Progenitor cell of endocrine pancreas (in vitro differentiated cells): ENCODE measurements at regions not wholly inside any gene's neighbourhood (a gene's known extent, or its start where the extent isn't known, plus 50 kb on each side); places are given as distances from the start of the nearest gene placed in this dataset.

Experiments
- DNase-seq: peaks from one replicate; pipeline ENCODE4 v3.0.0; 2021; ENCODE audit warnings: low spot score; ENCODE audit not compliant: unreplicated experiment
- H3K27ac Mint-ChIP-seq: 2 replicates; pipeline ENCODE4 v1.8.0; 2021; ENCODE audit warnings: mild to moderate bottlenecking, moderate library complexity, mixed read lengths
- H3K27me3 Mint-ChIP-seq: 2 replicates; pipeline ENCODE4 v1.8.0; 2021; ENCODE audit warnings: mixed read lengths
- H3K36me3 Mint-ChIP-seq: 2 replicates; pipeline ENCODE4 v1.8.0; 2022; ENCODE audit warnings: mixed read lengths; ENCODE audit not compliant: insufficient read depth
- H3K4me1 Mint-ChIP-seq: 2 replicates; pipeline ENCODE4 v1.8.0; 2021; ENCODE audit warnings: low read depth, mixed read lengths
- H3K4me3 Mint-ChIP-seq: 2 replicates; pipeline ENCODE4 v1.8.0; 2021; ENCODE audit warnings: low read depth, mild to moderate bottlenecking, moderate library complexity, mixed read lengths
- H3K9me3 Mint-ChIP-seq: 2 replicates; pipeline ENCODE4 v1.8.0; 2021; ENCODE audit warnings: low read depth, mixed read lengths
- TF ChIP-seq, protein P1 (sequence below): fragments of 200-600 bp; sonication (generic); IDR thresholded peaks from one replicate; pipeline ENCODE4 v1.5.0; 2021; ENCODE audit warnings: antibody characterized with exemption, mild to moderate bottlenecking; ENCODE audit not compliant: unreplicated experiment

DNA sequence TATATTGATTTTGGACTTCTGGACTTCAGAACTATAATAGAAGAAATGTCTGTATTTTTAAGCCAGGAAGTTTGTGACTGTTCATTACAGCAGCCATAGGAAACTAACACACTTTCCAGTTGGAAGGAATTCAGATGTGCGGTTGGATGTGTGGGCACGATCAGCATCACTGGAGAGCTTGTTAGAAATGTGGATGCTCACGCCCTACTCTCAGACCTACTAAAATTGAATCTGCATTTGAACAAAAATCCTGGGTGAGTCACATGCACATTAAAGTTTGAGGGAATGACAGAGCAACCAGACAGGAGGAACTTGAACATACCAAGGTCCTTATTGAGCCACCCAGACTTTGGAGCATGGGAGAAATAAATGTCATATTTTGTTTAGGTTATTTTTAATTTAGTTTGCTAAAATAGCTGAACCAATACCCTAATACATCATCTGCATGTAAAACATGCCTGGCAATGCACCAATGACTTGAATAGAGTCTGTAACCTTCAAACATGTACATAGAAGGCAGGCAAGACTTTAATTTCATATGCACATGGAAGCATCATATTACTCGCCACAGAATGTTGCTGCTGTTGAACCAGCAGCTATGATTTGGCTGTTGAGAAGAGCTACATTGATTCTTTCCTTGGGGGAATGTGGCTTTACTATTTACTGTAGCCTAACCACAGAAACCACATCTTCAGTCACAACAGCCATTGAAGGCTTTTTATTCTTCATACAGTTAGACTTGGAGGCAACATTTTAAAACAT is 346.2 kb downstream of the BARHL2 start:
- Mint-ChIP-seq H3K9me3 (peaks cover 4% of the 10 kb centered on the region), H3K27me3 (no peaks in the 10 kb centered on the region), H3K36me3 (no peaks in the 10 kb centered on the region), H3K4me3 (no peak overlapping the region), H3K4me1 (no peaks in the 10 kb centered on the region), H3K27ac (no peak overlapping the region)
- TF ChIP-seq, protein P1, sequence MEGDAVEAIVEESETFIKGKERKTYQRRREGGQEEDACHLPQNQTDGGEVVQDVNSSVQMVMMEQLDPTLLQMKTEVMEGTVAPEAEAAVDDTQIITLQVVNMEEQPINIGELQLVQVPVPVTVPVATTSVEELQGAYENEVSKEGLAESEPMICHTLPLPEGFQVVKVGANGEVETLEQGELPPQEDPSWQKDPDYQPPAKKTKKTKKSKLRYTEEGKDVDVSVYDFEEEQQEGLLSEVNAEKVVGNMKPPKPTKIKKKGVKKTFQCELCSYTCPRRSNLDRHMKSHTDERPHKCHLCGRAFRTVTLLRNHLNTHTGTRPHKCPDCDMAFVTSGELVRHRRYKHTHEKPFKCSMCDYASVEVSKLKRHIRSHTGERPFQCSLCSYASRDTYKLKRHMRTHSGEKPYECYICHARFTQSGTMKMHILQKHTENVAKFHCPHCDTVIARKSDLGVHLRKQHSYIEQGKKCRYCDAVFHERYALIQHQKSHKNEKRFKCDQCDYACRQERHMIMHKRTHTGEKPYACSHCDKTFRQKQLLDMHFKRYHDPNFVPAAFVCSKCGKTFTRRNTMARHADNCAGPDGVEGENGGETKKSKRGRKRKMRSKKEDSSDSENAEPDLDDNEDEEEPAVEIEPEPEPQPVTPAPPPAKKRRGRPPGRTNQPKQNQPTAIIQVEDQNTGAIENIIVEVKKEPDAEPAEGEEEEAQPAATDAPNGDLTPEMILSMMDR, result no peak
- no peak for DNase-seq

DNA sequence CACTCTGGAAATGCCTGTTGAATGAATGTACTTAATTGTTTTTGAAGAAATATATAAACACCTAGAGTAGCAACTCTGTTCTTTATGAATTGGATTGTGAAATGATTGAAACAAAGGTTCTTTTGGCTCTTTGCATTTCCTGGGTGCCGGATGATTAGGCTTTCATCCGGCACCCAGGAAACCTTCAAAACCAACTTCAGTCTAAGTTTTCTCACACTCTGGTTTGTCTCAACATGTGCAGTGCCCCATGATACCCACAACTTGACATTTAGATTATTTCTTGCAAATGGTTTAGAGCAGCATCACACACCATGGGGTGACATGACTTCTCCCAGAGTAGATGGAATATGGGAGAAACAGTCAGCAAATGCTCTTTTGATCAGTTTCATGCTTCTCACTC is 354.9 kb downstream of the BARHL2 start:
- Mint-ChIP-seq H3K27ac (no peak overlapping the region), H3K36me3 (no peaks in the 10 kb centered on the region), H3K4me3 (no peak overlapping the region), H3K4me1 (no peaks in the 10 kb centered on the region), H3K9me3 (no peaks in the 10 kb centered on the region), H3K27me3 (peaks cover 11% of the 10 kb centered on the region)
- no peak for DNase-seq
- TF ChIP-seq, protein P1, result no peak

DNA sequence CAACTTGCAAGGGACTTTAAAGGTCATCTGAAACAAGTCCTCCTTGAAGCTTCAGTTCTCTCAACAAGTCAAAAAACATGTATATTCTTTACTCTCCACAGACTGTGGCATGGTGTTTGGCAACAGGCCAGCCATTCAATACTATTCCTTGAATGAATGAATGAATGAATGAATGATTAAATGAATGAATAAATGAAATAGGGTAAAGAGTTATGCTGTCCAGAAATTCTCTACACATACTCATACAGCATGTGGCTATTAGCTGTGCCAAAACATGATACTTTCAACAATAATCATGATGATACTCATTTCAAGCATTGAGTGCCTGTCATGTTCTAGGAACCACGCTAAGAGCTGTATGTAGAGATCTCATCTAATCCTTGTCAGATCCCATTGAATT is 356.1 kb downstream of the BARHL2 start:
- Mint-ChIP-seq H3K9me3 (no peaks in the 10 kb centered on the region), H3K36me3 (no peaks in the 10 kb centered on the region), H3K4me1 (no peaks in the 10 kb centered on the region), H3K27ac (no peak overlapping the region), H3K27me3 (peaks cover 14% of the 10 kb centered on the region), H3K4me3 (no peak overlapping the region)
- TF ChIP-seq, protein P1, result no peak
- DNase-seq, result no peak

DNA sequence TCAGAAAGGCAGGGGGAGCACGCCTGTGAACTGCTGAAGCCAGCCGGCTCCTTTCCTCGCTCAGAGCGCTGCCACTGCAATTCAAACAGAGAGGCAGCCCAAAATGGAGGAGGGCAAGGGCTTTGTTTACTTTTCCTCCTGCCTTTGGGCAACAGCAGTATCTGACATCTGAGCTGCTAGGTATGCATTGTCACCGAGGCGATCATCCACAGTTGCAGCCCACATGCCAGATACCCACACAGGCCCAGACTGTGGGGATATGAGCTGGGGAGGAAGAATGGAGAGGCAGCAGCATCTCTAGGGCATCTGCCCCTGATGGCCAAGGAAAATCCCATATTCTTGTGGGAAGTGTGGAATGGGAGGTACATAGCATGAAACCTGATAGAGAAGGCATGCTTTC is 357.1 kb downstream of the BARHL2 start:
- Mint-ChIP-seq H3K9me3 (no peaks in the 10 kb centered on the region), H3K4me3 (no peak overlapping the region), H3K27me3 (peaks cover 18% of the 10 kb centered on the region), H3K36me3 (no peaks in the 10 kb centered on the region), H3K4me1 (no peaks in the 10 kb centered on the region), H3K27ac (no peak overlapping the region)
- TF ChIP-seq, protein P1, result no peak
- DNase-seq, result no peak

DNA sequence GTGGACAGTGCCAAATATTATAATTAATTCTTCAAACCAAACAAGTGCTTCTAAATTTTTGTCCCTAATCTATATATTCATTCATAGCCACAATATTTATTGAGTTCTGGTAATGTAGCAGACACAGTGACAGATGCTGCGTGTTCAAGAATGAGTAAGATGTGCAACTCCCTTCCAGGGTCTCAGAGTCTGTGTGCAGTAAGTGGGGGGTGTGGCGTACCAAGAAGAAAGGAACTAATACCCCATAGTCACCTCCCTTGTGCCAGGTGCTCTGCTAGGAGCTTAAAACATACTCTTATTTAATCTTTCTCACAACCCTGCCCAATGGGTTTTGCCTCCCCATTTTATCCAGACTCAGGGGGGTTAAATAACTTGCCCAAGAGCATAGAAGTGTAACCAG is 358.7 kb downstream of the BARHL2 start:
- no peak for DNase-seq
- no peaks in the 10 kb centered on the region for H3K36me3 Mint-ChIP-seq

More for the DNA sequence above, 358.7 kb downstream of the BARHL2 start:
- H3K9me3 Mint-ChIP-seq, result no peaks in the 10 kb centered on the region
- no peak overlapping the region for H3K27ac Mint-ChIP-seq
- no peak overlapping the region for H3K4me3 Mint-ChIP-seq
- H3K27me3 Mint-ChIP-seq, result peaks cover 19% of the 10 kb centered on the region
- TF ChIP-seq, protein P1, result no peak
- no peaks in the 10 kb centered on the region for H3K4me1 Mint-ChIP-seq
